GM18517 (cell line): ENCODE measurements at regions not wholly inside any gene's neighbourhood (a gene's known extent, or its start where the extent isn't known, plus 50 kb on each side); places are given as distances from the start of the nearest gene placed in this dataset.
"Not testable (repeated sequence)": the region's sequence is repeated elsewhere in the genome, so short reads cannot be mapped to it uniquely, and the experiment has no call there.

Experiments
- ATAC-seq: cut with Tn5 transposase; IDR thresholded peaks from one replicate; pipeline ENCODE4 v1.9.1; 2021; ENCODE audit warnings: mild to moderate bottlenecking, moderate library complexity; ENCODE audit not compliant: unreplicated experiment

- not testable (repeated sequence) for ATAC-seq
Observed at GRCh38 chr5:62240494-62240893, 65.5 kb upstream of the KIF2A start.

DNA sequence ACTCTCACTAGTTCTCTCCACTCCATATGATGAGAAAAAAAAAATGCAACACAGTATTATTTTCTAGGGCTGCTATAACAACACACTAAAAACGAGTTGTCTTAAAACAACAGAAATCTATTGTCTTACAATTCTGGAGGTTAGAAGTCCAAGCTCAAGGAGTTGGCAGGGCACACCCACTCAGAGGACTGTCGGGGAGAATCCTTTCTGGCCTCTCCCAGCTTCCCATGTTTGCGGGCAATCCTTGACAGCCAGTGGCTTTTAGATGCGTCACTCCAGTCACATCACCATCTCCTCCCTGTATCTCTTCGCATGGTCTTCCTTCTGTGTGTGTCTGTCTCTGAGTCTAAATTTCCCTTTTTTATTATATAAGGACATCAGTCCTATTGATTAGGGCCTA lies 64.0 kb upstream of the KIF2A start:
- ATAC-seq: not testable (repeated sequence)

DNA sequence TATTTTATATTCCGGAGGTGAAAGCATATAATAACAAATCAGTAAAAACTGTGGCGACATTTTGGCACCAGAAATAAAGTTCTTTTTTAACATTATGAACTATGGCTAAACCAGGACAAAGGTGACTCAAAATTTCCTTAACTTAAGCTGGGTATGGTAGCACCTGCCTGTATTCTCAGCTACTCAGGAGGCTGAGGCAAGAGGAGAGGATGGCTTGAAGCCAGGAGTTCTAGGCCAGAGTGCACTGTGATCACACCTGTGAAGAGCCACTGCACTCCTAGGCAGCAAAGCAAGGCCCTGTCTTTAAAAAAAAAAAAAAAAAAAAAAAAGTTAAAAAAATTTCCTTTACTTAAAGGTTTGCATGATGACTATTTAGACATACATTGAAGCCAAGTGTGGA lies 63.0 kb upstream of the KIF2A start:
- ATAC-seq: not testable (repeated sequence)

DNA sequence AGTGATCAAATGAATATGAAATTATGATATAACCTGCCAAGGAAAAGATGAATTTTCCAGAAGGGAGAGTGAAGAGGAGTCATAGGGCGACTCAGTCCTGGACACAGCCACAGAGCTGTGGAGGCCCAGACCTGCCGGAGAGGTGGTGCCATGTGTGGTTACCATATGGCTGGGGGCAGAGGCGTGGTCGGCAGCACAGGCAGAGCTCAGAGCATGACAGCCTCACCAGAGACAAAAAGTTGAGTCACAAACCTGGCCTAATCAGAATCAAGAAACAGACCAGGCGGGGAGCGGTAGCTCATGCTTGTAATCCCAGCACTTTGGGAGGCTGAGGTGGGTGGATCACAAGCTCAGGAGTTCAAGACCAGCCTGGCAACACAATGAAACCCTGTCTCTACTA lies 57.8 kb upstream of the KIF2A start:
- ATAC-seq: not testable (repeated sequence)

- ATAC-seq: not testable (repeated sequence)
Observed at GRCh38 chr5:62250085-62250484, 55.9 kb upstream of the KIF2A start.

- ATAC-seq: not testable (repeated sequence)
Observed at GRCh38 chr5:62250919-62251318, 55.1 kb upstream of the KIF2A start.

GRCh38 chr5:62252519-62252918 lies 53.5 kb upstream of the KIF2A start:
- ATAC-seq: not testable (repeated sequence)

GRCh38 chr5:62255551-62255950 lies 50.5 kb upstream of the KIF2A start:
- not testable (repeated sequence) for ATAC-seq

DNA sequence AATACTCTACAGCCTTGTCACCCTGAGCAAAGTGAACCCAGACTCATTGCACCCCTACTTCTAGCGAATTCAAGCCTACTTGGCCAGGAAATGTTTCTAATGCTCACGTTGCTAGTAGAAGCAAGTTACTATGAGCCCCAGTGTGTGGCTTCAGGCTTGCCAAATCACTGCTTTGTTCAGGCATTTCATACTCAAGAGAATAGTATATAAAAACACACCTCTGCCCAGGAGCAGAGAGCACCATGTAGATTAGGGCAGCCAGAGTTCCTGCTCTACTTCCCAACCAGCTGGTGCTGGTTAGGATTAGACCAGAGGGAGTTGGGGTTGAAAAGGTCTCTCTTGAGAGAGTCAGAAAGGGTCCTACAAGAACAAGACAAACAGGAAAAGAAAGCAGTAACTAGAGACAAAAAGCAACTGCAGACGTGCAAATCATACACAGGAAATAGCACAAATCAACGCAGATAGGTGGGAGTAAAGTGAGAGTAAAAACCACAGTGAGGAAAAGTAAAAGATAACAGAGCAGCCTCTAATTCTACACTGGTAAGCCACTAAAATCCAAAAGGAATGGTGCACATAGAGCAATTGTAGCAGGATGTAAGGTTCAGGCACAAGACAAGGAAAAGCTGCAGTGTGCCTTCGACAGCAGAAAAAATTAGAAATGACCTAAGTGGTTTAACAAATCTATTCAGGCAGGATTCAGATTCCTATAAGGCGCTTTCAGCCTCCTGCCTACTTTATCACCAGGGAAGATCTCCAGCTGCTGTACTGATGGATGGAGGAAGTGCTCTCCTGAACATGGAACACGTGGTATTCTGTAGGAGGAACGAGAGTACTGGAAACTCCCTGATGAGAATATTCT lies 49.6 kb upstream of the KIF2A start:
- peak; percentile 74 for ATAC-seq
